HepG2 (cell line): ENCODE measurements at regions not wholly inside any gene's neighbourhood (a gene's known extent, or its start where the extent isn't known, plus 50 kb on each side); places are given as distances from the start of the nearest gene placed in this dataset.

Experiments used
- ATAC-seq: fragments of 200-7000 bp; cut with Tn5 transposase; 3 replicates; pipeline ENCODE4 v1.9.1; 2020; ENCODE audit warnings: mild to moderate bottlenecking, moderate library complexity
- BruUV-seq: library from RNA; stranded (reverse); fragments of 400-500 nt; replicated peaks from 2 replicates; lab custom pipeline; 2021; lab: Mats Ljungman, UMichigan
- CTCF ChIA-PET: fragments of 300-600 bp; formaldehyde crosslinking; extraction: SDS; loops from one replicate; lab custom pipeline; 2021; ENCODE audit warnings: low total read pairs, inconsistent platforms, low intra/inter-chr PET ratio; lab: Yijun Ruan, JAX
- POLR2A ChIA-PET: fragments of 350-600 bp; sonication (Branson Sonifier 250); formaldehyde crosslinking; loops from one replicate; lab custom pipeline; 2020; ENCODE audit warnings: antibody characterized with exemption, inconsistent platforms; lab: Yijun Ruan, JAX
- DNase-seq: peaks from one replicate; pipeline ENCODE4 v3.0.0-alpha.2; 2015; ENCODE audit warnings: low spot score
- FAIRE-seq: peaks from 3 replicates; lab custom pipeline; 2011; peaks lifted over from hg19 to GRCh38; lab: Jason Lieb, UNC
- H2AFZ ChIP-seq: one replicate; pipeline ENCODE4 v1.6.1; 2011; ENCODE audit warnings: low read length, inconsistent platforms
- H3K27ac ChIP-seq: fragments of 300-600 bp; 3 replicates; pipeline ENCODE4 v1.8.0; 2011; ENCODE audit warnings: mixed run types, mild to moderate bottlenecking, mixed read lengths, low read length, inconsistent platforms; ENCODE audit not compliant: insufficient read depth; ENCODE audit errors: extremely low read length
- H3K27me3 ChIP-seq, 2 experiments: fragments of 200-600 bp in 1 of 2; 2 replicates in 1 of 2; 3 replicates in 1 of 2; pipeline versions ENCODE4 v1.6.0 to v1.8.0; 2011; ENCODE audit warnings: low read length in 2 of 2, mild to moderate bottlenecking in 2 of 2, moderate library complexity in 2 of 2, inconsistent platforms in 1 of 2; ENCODE audit not compliant: insufficient read depth in 2 of 2, control insufficient read depth in 1 of 2
- H3K36me3 ChIP-seq, 2 experiments: fragments of 200-600 bp in 1 of 2; replicated peaks in 1 of 2; 2 replicates in 1 of 2; 3 replicates in 1 of 2; pipeline versions ENCODE4 v1.5.1 to v1.8.0; 2011; ENCODE audit warnings: low read length in 2 of 2, inconsistent platforms in 1 of 2; ENCODE audit not compliant: insufficient read depth in 2 of 2, control insufficient read depth in 1 of 2
- H3K4me1 ChIP-seq: 2 replicates; pipeline ENCODE4 v1.5.1; 2012; ENCODE audit warnings: low read length, inconsistent platforms; ENCODE audit not compliant: insufficient read depth
- H3K4me2 ChIP-seq: 2 replicates; pipeline ENCODE4 v1.6.0; 2011; ENCODE audit warnings: low read depth, low read length, inconsistent platforms
- H3K4me3 ChIP-seq, 3 experiments: fragments of 200-600 bp in 1 of 3; sonication (generic), shearing (Covaris generic) in 1 of 3; replicated peaks in 1 of 3; 2 replicates each; pipeline ENCODE4 v1.5.1; 2011 to 2016; ENCODE audit warnings: low read length in 3 of 3, inconsistent platforms in 2 of 3, low read depth in 2 of 3, mild to moderate bottlenecking in 2 of 3, control low read depth in 1 of 3, mixed read lengths in 1 of 3; ENCODE audit not compliant: insufficient read depth in 1 of 3
- H3K79me2 ChIP-seq: one replicate; pipeline ENCODE4 v1.6.1; 2011; ENCODE audit warnings: low read length, inconsistent platforms; ENCODE audit not compliant: insufficient read depth
- H3K9ac ChIP-seq: 2 replicates; pipeline ENCODE4 v1.6.0; 2011; ENCODE audit warnings: mild to moderate bottlenecking, low read depth, low read length, inconsistent platforms; ENCODE audit not compliant: insufficient read depth
- H3K9me3 ChIP-seq: 2 replicates; pipeline ENCODE4 v1.5.1; 2012; ENCODE audit warnings: mild to moderate bottlenecking, low read length
- H4K20me1 ChIP-seq: 2 replicates; pipeline ENCODE4 v1.6.0; 2011; ENCODE audit warnings: inconsistent platforms, mild to moderate bottlenecking, low read length, moderate library complexity; ENCODE audit not compliant: insufficient read depth
- FOXK2 ChIP-seq: fragments of 450-650 bp; IDR thresholded peaks from 2 replicates; pipeline ENCODE4 v1.6.1; 2016
- GTF3A ChIP-seq: sonication (generic); formaldehyde crosslinking; conservative IDR thresholded peaks from 2 replicates; pipeline ENCODE4 v1.4.0; 2020; ENCODE audit warnings: mild to moderate bottlenecking, missing genetic modification reagents
- HNF4A ChIP-seq: sonication (generic); formaldehyde crosslinking; IDR thresholded peaks from 2 replicates; pipeline ENCODE4 v1.4.0; 2020; ENCODE audit warnings: missing genetic modification reagents
- IRF2 ChIP-seq: IDR thresholded peaks from 2 replicates; pipeline ENCODE4 v1.6.1; 2018; ENCODE audit warnings: missing genetic modification reagents, missing compliant biosample characterization
- MZF1 ChIP-seq: sonication (generic); formaldehyde crosslinking; IDR thresholded peaks from 2 replicates; pipeline ENCODE4 v1.8.1; 2023; ENCODE audit warnings: mild to moderate bottlenecking, missing genetic modification reagents, borderline replicate concordance
- RFX1 ChIP-seq: fragments of 450-650 bp; IDR thresholded peaks from 2 replicates; pipeline ENCODE4 v1.6.1; 2017
- RFX3 ChIP-seq: IDR thresholded peaks from 2 replicates; pipeline ENCODE4 v1.6.1; 2016; ENCODE audit warnings: missing biosample characterization, missing genetic modification reagents
- ZC3H13 ChIP-seq: sonication (generic); formaldehyde crosslinking; IDR thresholded peaks from 2 replicates; pipeline ENCODE4 v1.8.1; 2023; ENCODE audit warnings: mild to moderate bottlenecking, missing genetic modification reagents, moderate library complexity
- ZKSCAN8 ChIP-seq: IDR thresholded peaks from 2 replicates; pipeline ENCODE4 v1.6.1; 2016; ENCODE audit warnings: borderline replicate concordance, missing genetic modification reagents, missing compliant biosample characterization
- ZNF773 ChIP-seq: sonication (generic); formaldehyde crosslinking; IDR thresholded peaks from 2 replicates; pipeline ENCODE4 v1.4.0; 2020; ENCODE audit warnings: missing genetic modification reagents, borderline replicate concordance
- WGBS: methylation state at CpG from one replicate; pipeline ENCODE4 v1.1.6; 2017; ENCODE audit warnings: low lambda C conversion rate; 5-methylcytosine and 5-hydroxymethylcytosine counted together
- in situ Hi-C: cut with HindIII; loops from 2 replicates; pipeline ENCODE4 v1.10.0; 2017; ENCODE audit warnings: low pct_unique_long_range_greater_than_20kb; ENCODE audit not compliant: extremely low pct_ligation_motif_present
- intact Hi-C: fragments of 100-400 bp; cut with micrococcal nuclease; formaldehyde crosslinking; loops from one replicate; pipeline ENCODE4 v1.10.0; 2022; ENCODE audit not compliant: unreplicated experiment
- TF ChIP-seq, protein P1 (sequence below): sonication (generic); formaldehyde crosslinking; IDR thresholded peaks from 2 replicates; pipeline ENCODE4 v1.5.0; 2020; ENCODE audit warnings: missing genetic modification reagents
- TF ChIP-seq, protein P2 (sequence below): sonication (generic); formaldehyde crosslinking; IDR thresholded peaks from 2 replicates; pipeline ENCODE4 v1.4.0; 2020; ENCODE audit warnings: missing genetic modification reagents, borderline replicate concordance
- TF ChIP-seq, protein P3 (sequence below), 2 experiments: sonication (generic) in 1 of 2; formaldehyde crosslinking in 1 of 2; IDR thresholded peaks; 2 replicates each; pipeline versions ENCODE4 v1.4.0 to v1.6.1; 2018 to 2020; ENCODE audit warnings: missing genetic modification reagents in 2 of 2, borderline replicate concordance in 1 of 2, low read depth in 1 of 2, mild to moderate bottlenecking in 1 of 2, missing biosample characterization in 1 of 2

DNA sequence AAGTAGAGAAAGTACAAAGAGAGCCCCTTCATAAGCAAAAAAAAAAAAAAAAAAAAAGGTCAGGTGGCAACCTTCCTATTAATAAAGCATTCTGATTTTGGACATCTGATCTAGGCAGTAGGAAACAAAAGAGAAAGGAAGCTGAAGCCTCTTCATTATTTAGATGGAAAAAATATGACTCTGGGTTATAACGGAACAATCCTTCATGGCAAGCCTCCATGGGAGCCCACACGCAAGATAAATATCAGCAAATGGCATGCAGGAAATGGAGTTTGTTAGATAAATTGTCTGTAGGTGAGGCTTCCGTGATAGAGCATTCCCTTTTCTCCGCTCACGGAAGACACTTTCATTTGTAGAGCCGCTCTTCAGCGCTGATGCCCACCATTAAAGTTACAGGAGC, 381.0 kb downstream of the TTLL7 start:
- DNase-seq (no peak), FAIRE-seq (no peak), ATAC-seq (no peak)
- H3K36me3 ChIP-seq, result no peaks in the 10 kb centered on the region
- ChIA-PET CTCF (no interaction called here), POLR2A (no interaction called here)
- no peaks in the 10 kb centered on the region for H3K79me2 ChIP-seq
- in situ Hi-C loops (no loop called here), intact Hi-C loops (no loop called here)
- H3K27me3 ChIP-seq, result no peaks in the 10 kb centered on the region
- 78% methylated on average over 7 of the region's 7 CpGs for WGBS
- H3K4me2 ChIP-seq, result no peak overlapping the region
- peaks cover 66% of the 10 kb centered on the region for H3K9me3 ChIP-seq
- no peak overlapping the region for H3K9ac ChIP-seq
- H2AFZ ChIP-seq, result no peak overlapping the region
- no TSS peak for BruUV-seq
- no peak overlapping the region for H3K27ac ChIP-seq
- H3K4me1 ChIP-seq, result no peaks in the 10 kb centered on the region
- no peaks in the 10 kb centered on the region for H4K20me1 ChIP-seq
- no peak for TF ChIP-seq IRF2 (CRISPR knock-in tag)
- TF ChIP-seq, protein P1, sequence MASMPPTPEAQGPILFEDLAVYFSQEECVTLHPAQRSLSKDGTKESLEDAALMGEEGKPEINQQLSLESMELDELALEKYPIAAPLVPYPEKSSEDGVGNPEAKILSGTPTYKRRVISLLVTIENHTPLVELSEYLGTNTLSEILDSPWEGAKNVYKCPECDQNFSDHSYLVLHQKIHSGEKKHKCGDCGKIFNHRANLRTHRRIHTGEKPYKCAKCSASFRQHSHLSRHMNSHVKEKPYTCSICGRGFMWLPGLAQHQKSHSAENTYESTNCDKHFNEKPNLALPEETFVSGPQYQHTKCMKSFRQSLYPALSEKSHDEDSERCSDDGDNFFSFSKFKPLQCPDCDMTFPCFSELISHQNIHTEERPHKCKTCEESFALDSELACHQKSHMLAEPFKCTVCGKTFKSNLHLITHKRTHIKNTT (CRISPR knock-in tag), result no peak
- no peak for TF ChIP-seq MZF1
- TF ChIP-seq, protein P2, sequence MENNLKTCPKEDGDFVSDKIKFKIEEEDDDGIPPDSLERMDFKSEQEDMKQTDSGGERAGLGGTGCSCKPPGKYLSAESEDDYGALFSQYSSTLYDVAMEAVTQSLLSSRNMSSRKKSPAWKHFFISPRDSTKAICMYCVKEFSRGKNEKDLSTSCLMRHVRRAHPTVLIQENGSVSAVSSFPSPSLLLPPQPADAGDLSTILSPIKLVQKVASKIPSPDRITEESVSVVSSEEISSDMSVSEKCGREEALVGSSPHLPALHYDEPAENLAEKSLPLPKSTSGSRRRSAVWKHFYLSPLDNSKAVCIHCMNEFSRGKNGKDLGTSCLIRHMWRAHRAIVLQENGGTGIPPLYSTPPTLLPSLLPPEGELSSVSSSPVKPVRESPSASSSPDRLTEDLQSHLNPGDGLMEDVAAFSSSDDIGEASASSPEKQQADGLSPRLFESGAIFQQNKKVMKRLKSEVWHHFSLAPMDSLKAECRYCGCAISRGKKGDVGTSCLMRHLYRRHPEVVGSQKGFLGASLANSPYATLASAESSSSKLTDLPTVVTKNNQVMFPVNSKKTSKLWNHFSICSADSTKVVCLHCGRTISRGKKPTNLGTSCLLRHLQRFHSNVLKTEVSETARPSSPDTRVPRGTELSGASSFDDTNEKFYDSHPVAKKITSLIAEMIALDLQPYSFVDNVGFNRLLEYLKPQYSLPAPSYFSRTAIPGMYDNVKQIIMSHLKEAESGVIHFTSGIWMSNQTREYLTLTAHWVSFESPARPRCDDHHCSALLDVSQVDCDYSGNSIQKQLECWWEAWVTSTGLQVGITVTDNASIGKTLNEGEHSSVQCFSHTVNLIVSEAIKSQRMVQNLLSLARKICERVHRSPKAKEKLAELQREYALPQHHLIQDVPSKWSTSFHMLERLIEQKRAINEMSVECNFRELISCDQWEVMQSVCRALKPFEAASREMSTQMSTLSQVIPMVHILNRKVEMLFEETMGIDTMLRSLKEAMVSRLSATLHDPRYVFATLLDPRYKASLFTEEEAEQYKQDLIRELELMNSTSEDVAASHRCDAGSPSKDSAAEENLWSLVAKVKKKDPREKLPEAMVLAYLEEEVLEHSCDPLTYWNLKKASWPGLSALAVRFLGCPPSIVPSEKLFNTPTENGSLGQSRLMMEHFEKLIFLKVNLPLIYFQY (CRISPR knock-in tag), result no peak
- TF ChIP-seq RFX1, result no peak
- TF ChIP-seq RFX3, result no peak
- TF ChIP-seq ZC3H13 (CRISPR knock-in tag), result no peak
- no peak for TF ChIP-seq HNF4A
- no peak for TF ChIP-seq FOXK2
- TF ChIP-seq GTF3A (CRISPR knock-in tag), result no peak
- TF ChIP-seq, protein P3, sequence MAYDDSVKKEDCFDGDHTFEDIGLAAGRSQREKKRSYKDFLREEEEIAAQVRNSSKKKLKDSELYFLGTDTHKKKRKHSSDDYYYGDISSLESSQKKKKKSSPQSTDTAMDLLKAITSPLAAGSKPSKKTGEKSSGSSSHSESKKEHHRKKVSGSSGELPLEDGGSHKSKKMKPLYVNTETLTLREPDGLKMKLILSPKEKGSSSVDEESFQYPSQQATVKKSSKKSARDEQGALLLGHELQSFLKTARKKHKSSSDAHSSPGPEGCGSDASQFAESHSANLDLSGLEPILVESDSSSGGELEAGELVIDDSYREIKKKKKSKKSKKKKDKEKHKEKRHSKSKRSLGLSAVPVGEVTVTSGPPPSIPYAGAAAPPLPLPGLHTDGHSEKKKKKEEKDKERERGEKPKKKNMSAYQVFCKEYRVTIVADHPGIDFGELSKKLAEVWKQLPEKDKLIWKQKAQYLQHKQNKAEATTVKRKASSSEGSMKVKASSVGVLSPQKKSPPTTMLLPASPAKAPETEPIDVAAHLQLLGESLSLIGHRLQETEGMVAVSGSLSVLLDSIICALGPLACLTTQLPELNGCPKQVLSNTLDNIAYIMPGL (CRISPR knock-in tag; IDR thresholded peaks at IDR 0.05; ENCODE audit: borderline replicate concordance in 1 of 2, low read depth in 1 of 2), result no peak
- no peak for TF ChIP-seq ZKSCAN8 (CRISPR knock-in tag)
- TF ChIP-seq ZNF773 (CRISPR knock-in tag), result no peak
- H3K4me3 ChIP-seq, result no peak overlapping the region
